Lung (tissue), 11 donors: ENCODE measurements at regions not wholly inside any gene's neighbourhood (a gene's known extent, or its start where the extent isn't known, plus 50 kb on each side); places are given as distances from the start of the nearest gene placed in this dataset.
"Not testable (repeated sequence)": the region's sequence is repeated elsewhere in the genome, so short reads cannot be mapped to it uniquely, and the experiment has no call there.

Experiments
- ATAC-seq: fragments of 200-7000 bp; cut with Tn5 transposase; one replicate; pipeline ENCODE4 v1.9.1; 2020; ENCODE audit warnings: moderate number of reproducible peaks; ENCODE audit not compliant: insufficient read depth, low FRiP score
- DNase-seq, 3 donors: peaks; one replicate each; pipeline ENCODE4 v3.0.0-alpha.2; 2013 to 2017
- H3K27ac ChIP-seq, 2 donors: one replicate each; pipeline ENCODE4 v1.5.1; 2013; ENCODE audit warnings: mild to moderate bottlenecking in 2 of 2, moderate library complexity in 2 of 2, control low read depth in 1 of 2, inconsistent platforms in 1 of 2, low read depth in 1 of 2, low read length in 1 of 2
- H3K27me3 ChIP-seq, 3 donors: one replicate each; pipeline ENCODE4 v1.5.1; 2013; ENCODE audit warnings: low read length in 2 of 3; ENCODE audit not compliant: control insufficient read depth in 3 of 3, insufficient read depth in 3 of 3
- H3K36me3 ChIP-seq, 4 donors: one replicate each; pipeline ENCODE4 v1.5.1; 2013; ENCODE audit warnings: low read length in 4 of 4, mild to moderate bottlenecking in 1 of 4, moderate library complexity in 1 of 4; ENCODE audit not compliant: control insufficient read depth in 4 of 4, insufficient read depth in 4 of 4
- H3K4me1 ChIP-seq, 5 donors: one replicate each; pipeline ENCODE4 v1.5.1; 2013; ENCODE audit warnings: low read length in 5 of 5, mild to moderate bottlenecking in 2 of 5, moderate library complexity in 1 of 5; ENCODE audit not compliant: control insufficient read depth in 5 of 5, insufficient read depth in 5 of 5
- H3K4me3 ChIP-seq: one replicate; pipeline ENCODE4 v1.5.1; 2013; ENCODE audit warnings: mild to moderate bottlenecking, control low read depth, moderate library complexity
- H3K9ac ChIP-seq, 2 donors: one replicate each; pipeline ENCODE4 v1.5.1; 2013; ENCODE audit warnings: low read length in 2 of 2, control low read depth in 1 of 2; ENCODE audit not compliant: insufficient read depth in 1 of 2
- H3K9me3 ChIP-seq, 4 donors: one replicate each; pipeline ENCODE4 v1.5.1; 2013; ENCODE audit warnings: low read length in 3 of 4, mild to moderate bottlenecking in 1 of 4, moderate library complexity in 1 of 4; ENCODE audit not compliant: control insufficient read depth in 4 of 4, insufficient read depth in 3 of 4
- CTCF ChIP-seq: IDR thresholded peaks from 2 replicates; pipeline ENCODE4 v1.5.1; 2012; ENCODE audit warnings: mild to moderate bottlenecking; ENCODE audit errors: control extremely low read depth, extremely low read depth
- WGBS, 2 donors: extraction: QIAGEN DNeasy Blood & Tissue Kit; methylation state at CpG; one replicate each; pipeline ENCODE4 v1.1.7; 2013; 5-methylcytosine and 5-hydroxymethylcytosine counted together
- donor health status: control.
- donor health status: control.
- donor health status: Bipolar disorder and iron deficiency.
- donor health status: healthy.
- donor health status: DM: yes; HTN: yes; CAD: no.

DNA sequence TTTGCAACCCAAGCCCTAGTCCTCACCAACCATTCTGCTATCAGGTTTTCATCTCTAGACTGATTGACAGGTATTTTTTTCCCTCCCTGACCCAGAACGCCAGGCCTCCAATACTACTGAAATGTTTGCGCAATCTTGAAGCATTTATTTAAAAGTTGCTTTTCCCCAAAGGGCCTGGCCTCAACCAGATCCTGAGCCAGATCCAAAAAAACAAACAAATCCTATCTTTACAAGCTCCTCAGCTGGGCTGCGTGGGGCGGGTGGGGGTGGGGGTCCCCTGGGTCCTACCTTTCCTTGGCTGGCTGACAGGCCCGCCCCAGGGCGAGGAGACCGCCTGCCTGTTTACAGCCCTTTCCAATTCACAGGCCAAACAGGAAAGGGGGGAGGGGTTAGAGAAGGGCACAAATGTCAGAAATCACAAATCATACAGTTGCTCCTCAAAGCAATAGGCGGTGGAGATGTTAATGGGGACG, 98.8 kb downstream of the FOXD2 start:
- Histone ChIP-seq H3K9me3 (no peaks in the 10 kb centered on the region), H3K4me3 (no peak overlapping the region), H3K36me3 (no peaks in the 10 kb centered on the region), H3K9ac (no peak overlapping the region), H3K4me1 (peaks cover 4 to 24% (median 10%) of the 10 kb centered on the region in 5 donors), H3K27me3 (no peaks in the 10 kb centered on the region), H3K27ac (no peak overlapping the region)
- TF ChIP-seq CTCF = no peak
- DNase-seq (peak; percentile 27 to 62 (median 61)), ATAC-seq (no peak)
- WGBS, 2 donors = 29 to 31% methylated on average over 9 of the region's 9 CpGs

- WGBS, 2 donors = 90 to 97% methylated on average over 5 of the region's 5 CpGs
- Histone ChIP-seq H3K9me3 (no peaks in the 10 kb centered on the region), H3K27ac (no peak overlapping the region), H3K27me3 (no peaks in the 10 kb centered on the region), H3K9ac (no peak overlapping the region), H3K4me3 (no peak overlapping the region), H3K4me1 (peaks cover 4 to 24% (median 10%) of the 10 kb centered on the region in 5 donors), H3K36me3 (no peaks in the 10 kb centered on the region)
- no peak for TF ChIP-seq CTCF
- no peak for ATAC-seq
- DNase-seq = no peak
Measured at GRCh38 chr1:47537268-47537667, 99.4 kb downstream of the FOXD2 start.

- 83 to 94% methylated on average over 3 of the region's 3 CpGs for WGBS, 2 donors
- no peak for DNase-seq
Measured at GRCh38 chr1:47537966-47538365, 100.1 kb downstream of the FOXD2 start.

GRCh38 chr1:47538530-47538929, 100.7 kb downstream of the FOXD2 start:
- H3K36me3 ChIP-seq, H3K27me3 ChIP-seq, ATAC-seq, H3K9ac ChIP-seq, H3K9me3 ChIP-seq, DNase-seq, H3K4me3 ChIP-seq, H3K27ac ChIP-seq: not testable (repeated sequence)
- H3K4me1 ChIP-seq = peaks cover 4 to 20% (median 6%) of the 10 kb centered on the region in 5 donors
- 89 to 95% methylated on average over 2 of the region's 2 CpGs for WGBS, 2 donors

More at GRCh38 chr1:47537966-47538365, 100.1 kb downstream of the FOXD2 start:
- ATAC-seq = no peak
- no peaks in the 10 kb centered on the region for H3K36me3 ChIP-seq
- H3K27ac ChIP-seq = no peak overlapping the region
- no peaks in the 10 kb centered on the region for H3K27me3 ChIP-seq
- H3K4me3 ChIP-seq = no peak overlapping the region
- H3K4me1 ChIP-seq = peaks cover 4 to 21% (median 6%) of the 10 kb centered on the region in 5 donors
- H3K9ac ChIP-seq = no peak overlapping the region
- no peaks in the 10 kb centered on the region for H3K9me3 ChIP-seq
- TF ChIP-seq CTCF = no peak

DNA sequence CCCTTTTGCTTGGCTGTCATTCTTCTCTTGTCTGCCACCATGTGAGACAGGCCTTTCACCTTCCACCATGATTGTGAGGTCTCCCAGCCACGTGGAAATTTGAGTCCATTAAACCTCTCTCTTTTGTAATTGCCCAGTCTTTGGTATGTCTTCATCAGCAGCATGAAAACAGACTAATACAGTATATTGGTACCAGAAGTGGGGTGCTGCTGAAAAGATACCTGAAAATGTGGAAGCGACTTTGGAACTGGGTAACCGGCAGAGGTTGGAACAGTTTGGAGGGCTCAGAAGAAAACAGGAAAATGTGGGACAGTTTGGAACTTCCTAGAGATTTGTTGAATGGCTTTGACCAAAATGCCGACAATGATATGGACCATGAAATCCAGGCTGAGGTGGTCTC, 103.9 kb downstream of the FOXD2 start:
- H3K36me3 ChIP-seq, H3K4me1 ChIP-seq, ATAC-seq, H3K9ac ChIP-seq, H3K27ac ChIP-seq, H3K27me3 ChIP-seq, H3K9me3 ChIP-seq, DNase-seq, H3K4me3 ChIP-seq: not testable (repeated sequence)
- WGBS, 2 donors = 94% methylated on average over 4 of the region's 4 CpGs

DNA sequence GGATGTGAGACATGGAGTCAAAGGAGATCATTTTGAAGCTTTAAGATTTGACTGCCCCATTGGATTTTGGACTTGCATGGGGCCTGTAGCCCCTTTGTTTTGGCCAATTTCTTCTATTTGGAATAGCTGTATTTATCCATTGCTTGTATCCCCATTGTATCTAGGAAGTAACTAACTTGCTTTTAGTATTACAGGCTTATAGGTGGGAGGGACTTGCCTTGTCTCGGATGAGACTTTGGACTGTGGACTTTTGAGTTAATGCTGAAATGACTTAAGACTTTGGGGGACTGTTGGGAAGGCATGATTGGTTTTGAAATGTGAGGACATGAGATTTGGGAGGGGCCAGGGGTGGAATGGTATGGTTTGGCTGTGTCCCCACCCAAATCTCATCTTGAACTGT, 105.2 kb downstream of the FOXD2 start:
- not testable (repeated sequence) for H3K9ac ChIP-seq, H3K4me3 ChIP-seq, ATAC-seq, H3K27me3 ChIP-seq, H3K36me3 ChIP-seq, H3K9me3 ChIP-seq, DNase-seq, H3K27ac ChIP-seq
- 94 to 97% methylated on average over 1 of the region's 1 CpG for WGBS, 2 donors
- peaks cover 0 to 14% (median 4%) of the 10 kb centered on the region in 5 donors for H3K4me1 ChIP-seq
